GM18858 (cell line): ENCODE measurements at regions not wholly inside any gene's neighbourhood (a gene's known extent, or its start where the extent isn't known, plus 50 kb on each side); places are given as distances from the start of the nearest gene placed in this dataset.

Experiments used
- ATAC-seq: cut with Tn5 transposase; IDR thresholded peaks from one replicate; pipeline ENCODE4 v1.9.1; 2021; ENCODE audit not compliant: unreplicated experiment

- ATAC-seq, result no peak
Measured at GRCh38 chr6:4466769-4467480, 309.3 kb upstream of the CDYL start.

GRCh38 chr6:4466261-4466660 is 309.9 kb upstream of the CDYL start:
- no peak for ATAC-seq

- no peak for ATAC-seq
Measured at GRCh38 chr6:4464638-4465037, 311.6 kb upstream of the CDYL start.

GRCh38 chr6:4463236-4463635 is 313.0 kb upstream of the CDYL start:
- ATAC-seq, result no peak

GRCh38 chr6:4460586-4461475 is 315.4 kb upstream of the CDYL start:
- ATAC-seq, result no peak

GRCh38 chr6:4459996-4460395 is 316.2 kb upstream of the CDYL start:
- ATAC-seq, result no peak

GRCh38 chr6:4459032-4459431 is 317.2 kb upstream of the CDYL start:
- no peak for ATAC-seq

GRCh38 chr6:4451718-4452117 is 316.3 kb upstream of the ECI2 start:
- ATAC-seq, result no peak

- ATAC-seq, result no peak
Measured at GRCh38 chr6:4451081-4451480, 315.7 kb upstream of the ECI2 start.

- ATAC-seq, result no peak
Measured at GRCh38 chr6:4450237-4450636, 314.9 kb upstream of the ECI2 start.

GRCh38 chr6:4449409-4449808 is 314.0 kb upstream of the ECI2 start:
- ATAC-seq, result no peak

- ATAC-seq, result no peak
Measured at GRCh38 chr6:4448841-4449240, 313.5 kb upstream of the ECI2 start.

- ATAC-seq, result no peak
Measured at GRCh38 chr6:4447639-4448330, 312.4 kb upstream of the ECI2 start.

GRCh38 chr6:4446982-4447381 is 311.6 kb upstream of the ECI2 start:
- ATAC-seq, result no peak

- ATAC-seq, result no peak
Measured at GRCh38 chr6:4441981-4442434, 306.6 kb upstream of the ECI2 start.

GRCh38 chr6:4439159-4439558 is 303.8 kb upstream of the ECI2 start:
- no peak for ATAC-seq

GRCh38 chr6:4437342-4437741 is 302.0 kb upstream of the ECI2 start:
- ATAC-seq, result no peak

GRCh38 chr6:4435981-4436445 is 300.6 kb upstream of the ECI2 start:
- no peak for ATAC-seq

GRCh38 chr6:4434655-4435054 is 299.3 kb upstream of the ECI2 start:
- no peak for ATAC-seq

GRCh38 chr6:4433199-4433598 is 297.8 kb upstream of the ECI2 start:
- ATAC-seq, result no peak

GRCh38 chr6:4426968-4427367 is 291.6 kb upstream of the ECI2 start:
- no peak for ATAC-seq

- ATAC-seq, result no peak
Measured at GRCh38 chr6:4421837-4422236, 286.5 kb upstream of the ECI2 start.
